ENCODE measurements at regions not wholly inside any gene's neighbourhood (a gene's known extent, or its start where the extent isn't known, plus 50 kb on each side); places are given as distances from the start of the nearest gene placed in this dataset.

GRCh38 chr20:39651645-39652325, 689.6 kb downstream of the DHX35 start:
- no peak for TF ChIP-seq CTCF (IDR thresholded peaks at IDR 0.05)
- no peak for TF ChIP-seq POLR2A (IDR thresholded peaks at IDR 0.05)

Measured in body of pancreas (tissue), 4 donors.